ENCODE measurements at regions not wholly inside any gene's neighbourhood (a gene's known extent, or its start where the extent isn't known, plus 50 kb on each side); places are given as distances from the start of the nearest gene placed in this dataset.

DNA sequence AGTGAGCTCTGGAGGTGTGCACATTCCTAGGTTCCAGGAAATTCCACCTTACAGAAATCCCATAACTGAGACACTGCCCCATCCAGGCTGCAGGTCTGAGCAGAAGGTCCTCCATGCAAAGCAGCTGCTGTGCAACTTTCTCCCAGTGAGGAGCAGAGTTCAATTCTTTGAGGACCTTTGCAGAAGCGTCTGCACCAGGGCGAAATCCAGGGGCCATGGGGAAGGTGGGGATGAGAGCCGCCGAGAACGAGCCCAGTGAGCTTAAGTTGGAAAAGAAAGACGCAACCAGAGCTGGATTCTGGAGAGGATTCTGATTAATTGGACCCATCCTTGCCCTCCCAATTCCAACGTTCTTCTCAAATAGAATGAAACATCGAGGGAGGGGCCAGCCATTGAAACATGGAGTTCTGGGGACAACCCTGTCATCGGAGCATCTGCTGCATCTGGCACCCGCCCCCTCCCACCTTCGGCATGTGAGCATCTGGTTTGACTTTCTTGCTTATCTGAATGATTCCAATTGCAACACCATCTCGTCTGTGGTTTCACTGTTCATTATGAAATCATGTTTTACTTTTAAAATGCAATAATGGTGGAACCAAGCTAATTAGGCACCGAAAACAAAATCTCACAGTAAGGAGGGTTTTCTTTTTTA, 190.6 kb upstream of the FOXF1 start:
- no peak overlapping the region for H3K4me2 ChIP-seq (ENCODE audit: insufficient read depth, low read length)
- H3K4me3 ChIP-seq (replicated peaks in 1 of 3; ENCODE audit: insufficient read depth in 1 of 3, low read depth in 1 of 3, low read length in 3 of 3): no peak overlapping the region
- no peaks in the 10 kb centered on the region for H3K9me3 ChIP-seq (replicated peaks; ENCODE audit: control insufficient read depth, insufficient read depth, low read length)
- no peaks in the 10 kb centered on the region for H3K36me3 ChIP-seq (ENCODE audit: control insufficient read depth in 2 of 2, extremely low read depth in 1 of 2, insufficient read depth in 2 of 2, low read length in 2 of 2)
- H2AFZ ChIP-seq (ENCODE audit: low read depth, low read length): no peak overlapping the region
- POLR2A ChIA-PET: no interaction called here
- FAIRE-seq: no peak
- no peaks in the 10 kb centered on the region for H3K79me2 ChIP-seq (ENCODE audit: control insufficient read depth, insufficient read depth, low read length)
- no peaks in the 10 kb centered on the region for H4K20me1 ChIP-seq (replicated peaks; ENCODE audit: control insufficient read depth, extremely low read depth, insufficient read depth, low read length)
- no peak for DNase-seq (ENCODE audit: low read depth, low spot score)
- no peaks in the 10 kb centered on the region for H3K9me1 ChIP-seq (replicated peaks; ENCODE audit: control insufficient read depth, extremely low read depth, insufficient read depth, low read length)
- TF ChIP-seq JUN (IDR thresholded peaks at IDR 0.05; ENCODE audit: borderline replicate concordance, insufficient read depth, insufficient read length, low read depth) (no peak), FOS (IDR thresholded peaks at IDR 0.05; ENCODE audit: borderline replicate concordance, insufficient read depth, low read length) (no peak), GATA2 (IDR thresholded peaks at IDR 0.05; ENCODE audit: insufficient read depth, insufficient read length, low read depth, low read length) (no peak), MYC (IDR thresholded peaks at IDR 0.05; ENCODE audit: low read depth, low read length) (no peak), EZH2 (IDR thresholded peaks at IDR 0.05; ENCODE audit: borderline replicate concordance, low read depth, low read length, severe bottlenecking) (no peak), POLR2A (IDR thresholded peaks at IDR 0.05; ENCODE audit: low read depth, low read length) (no peak), POLR2AphosphoS5 (IDR thresholded peaks at IDR 0.05; ENCODE audit: insufficient read depth, low read depth, low read length) (no peak)
- TF ChIP-seq, protein P1, sequence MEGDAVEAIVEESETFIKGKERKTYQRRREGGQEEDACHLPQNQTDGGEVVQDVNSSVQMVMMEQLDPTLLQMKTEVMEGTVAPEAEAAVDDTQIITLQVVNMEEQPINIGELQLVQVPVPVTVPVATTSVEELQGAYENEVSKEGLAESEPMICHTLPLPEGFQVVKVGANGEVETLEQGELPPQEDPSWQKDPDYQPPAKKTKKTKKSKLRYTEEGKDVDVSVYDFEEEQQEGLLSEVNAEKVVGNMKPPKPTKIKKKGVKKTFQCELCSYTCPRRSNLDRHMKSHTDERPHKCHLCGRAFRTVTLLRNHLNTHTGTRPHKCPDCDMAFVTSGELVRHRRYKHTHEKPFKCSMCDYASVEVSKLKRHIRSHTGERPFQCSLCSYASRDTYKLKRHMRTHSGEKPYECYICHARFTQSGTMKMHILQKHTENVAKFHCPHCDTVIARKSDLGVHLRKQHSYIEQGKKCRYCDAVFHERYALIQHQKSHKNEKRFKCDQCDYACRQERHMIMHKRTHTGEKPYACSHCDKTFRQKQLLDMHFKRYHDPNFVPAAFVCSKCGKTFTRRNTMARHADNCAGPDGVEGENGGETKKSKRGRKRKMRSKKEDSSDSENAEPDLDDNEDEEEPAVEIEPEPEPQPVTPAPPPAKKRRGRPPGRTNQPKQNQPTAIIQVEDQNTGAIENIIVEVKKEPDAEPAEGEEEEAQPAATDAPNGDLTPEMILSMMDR (IDR thresholded peaks at IDR 0.05; ENCODE audit: extremely low read depth in 1 of 2, insufficient read depth in 1 of 2, low read depth in 1 of 2, low read length in 2 of 2): no peak
- TF ChIP-seq, protein P2, sequence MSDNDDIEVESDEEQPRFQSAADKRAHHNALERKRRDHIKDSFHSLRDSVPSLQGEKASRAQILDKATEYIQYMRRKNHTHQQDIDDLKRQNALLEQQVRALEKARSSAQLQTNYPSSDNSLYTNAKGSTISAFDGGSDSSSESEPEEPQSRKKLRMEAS (IDR thresholded peaks at IDR 0.05; ENCODE audit: insufficient read depth, insufficient read length): no peak
- H3K4me1 ChIP-seq (ENCODE audit: control insufficient read depth, extremely low read depth, insufficient read depth, low read length): no peaks in the 10 kb centered on the region
- dilution Hi-C loops (cut with MboI; ENCODE audit: extremely low pct_ligation_motif_present, low sequenced_read_pairs) (no loop called here), intact Hi-C loops (cut with micrococcal nuclease) (no loop called here)
- H3K27ac ChIP-seq (ENCODE audit: insufficient read depth, low read depth, low read length): no peak overlapping the region
- H3K27me3 ChIP-seq (ENCODE audit: control insufficient read depth in 2 of 2, insufficient read depth in 2 of 2, low read length in 2 of 2): peaks cover 0 to 7% of the 10 kb centered on the region in 2 experiments
- CTCF ChIA-PET: interaction anchor here (1.2 to 2.0 kb wide), 3 partner anchors 9 to 198 kb away, joined by 3 to 10 read pairs (median 5); no protein-coding TSS in a partner anchor
- no peak overlapping the region for H3K9ac ChIP-seq (replicated peaks; ENCODE audit: extremely low read depth, insufficient read depth, low read length)
- no TSS peak for BruUV-seq (replicated peaks)

Measured in endothelial cell of umbilical vein (primary cell).